Tibial nerve (tissue), 3 donors: ENCODE measurements at regions not wholly inside any gene's neighbourhood (a gene's known extent, or its start where the extent isn't known, plus 50 kb on each side); places are given as distances from the start of the nearest gene placed in this dataset.

Experiments
- CTCF ChIP-seq, 5 experiments: fragments of 200-600 bp in 3 of 5; fragments of 450-650 bp in 2 of 5; sonication (generic) in 3 of 5; IDR thresholded peaks; one replicate each; pipeline ENCODE4 v1.5.1; 2016 to 2019; ENCODE audit warnings: antibody characterized with exemption in 5 of 5, mild to moderate bottlenecking in 3 of 5, moderate library complexity in 2 of 5
- POLR2A ChIP-seq, 2 donors: fragments of 450-650 bp; IDR thresholded peaks; one replicate each; pipeline ENCODE4 v1.6.1; 2017; ENCODE audit warnings: antibody characterized with exemption in 2 of 2, mild to moderate bottlenecking in 2 of 2, moderate library complexity in 2 of 2

GRCh38 chr4:79170077-79170476 lies 155.8 kb downstream of the NAA11 start:
- TF ChIP-seq CTCF (IDR thresholded peaks at IDR 0.05) (no peak), POLR2A (IDR thresholded peaks at IDR 0.05) (no peak)
